ACHN (cell line): ENCODE measurements at regions not wholly inside any gene's neighbourhood (a gene's known extent, or its start where the extent isn't known, plus 50 kb on each side); places are given as distances from the start of the nearest gene placed in this dataset.
"Not testable (repeated sequence)": the region's sequence is repeated elsewhere in the genome, so short reads cannot be mapped to it uniquely, and the experiment has no call there.

Experiments used
- DNase-seq: peaks from one replicate; pipeline ENCODE4 v3.0.0-alpha.2; 2015
- in situ Hi-C: cut with HindIII; loops from 2 replicates; pipeline ENCODE4 v1.10.0; 2017; ENCODE audit warnings: low sequenced_read_pairs, low pct_ligation_motif_present, low pct_unique_long_range_greater_than_20kb

GRCh38 chrX:130545796-130546195, 144.0 kb downstream of the RBMX2 start:
- DNase-seq = no peak
- in situ Hi-C loops = no loop called here

- in situ Hi-C loops = not testable (repeated sequence)
- DNase-seq = peak; percentile 40
Measured at GRCh38 chrX:130549382-130549781, 147.6 kb downstream of the RBMX2 start.

DNA sequence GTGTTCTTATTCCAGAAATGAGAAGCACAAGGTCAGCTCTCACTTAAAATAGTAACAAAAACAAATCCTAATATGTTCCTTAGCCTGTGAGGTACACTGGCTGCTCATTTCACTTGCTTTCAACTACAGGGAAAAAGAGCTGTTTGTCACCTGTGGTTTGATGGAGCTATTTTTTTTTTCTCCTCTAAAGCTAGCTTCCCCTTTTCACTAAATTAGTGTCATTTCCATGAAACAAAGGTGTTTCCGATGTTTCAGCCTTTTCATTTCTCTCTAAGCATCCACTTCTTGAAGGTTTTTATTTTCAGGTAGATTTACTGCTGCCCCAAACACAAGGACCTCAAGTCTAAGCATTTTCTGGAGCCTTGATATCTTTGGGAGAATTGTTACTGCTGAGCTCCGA, 148.6 kb downstream of the RBMX2 start:
- no peak for DNase-seq
- in situ Hi-C loops = loop anchor here (25.0 kb wide), 1 partner anchor 362 kb away; the partner anchor contains the start of gene ENOX2

- in situ Hi-C loops = loop anchor here (25.0 kb wide), 1 partner anchor 360 kb away; the partner anchor contains the start of gene ENOX2
- DNase-seq = no peak
Measured at GRCh38 chrX:130552444-130553073, 150.8 kb downstream of the RBMX2 start.

GRCh38 chrX:130555341-130555740, 153.6 kb downstream of the RBMX2 start:
- no peak for DNase-seq
- in situ Hi-C loops = loop anchor here (25.0 kb wide), 1 partner anchor 357 kb away; the partner anchor contains the start of gene ENOX2

DNA sequence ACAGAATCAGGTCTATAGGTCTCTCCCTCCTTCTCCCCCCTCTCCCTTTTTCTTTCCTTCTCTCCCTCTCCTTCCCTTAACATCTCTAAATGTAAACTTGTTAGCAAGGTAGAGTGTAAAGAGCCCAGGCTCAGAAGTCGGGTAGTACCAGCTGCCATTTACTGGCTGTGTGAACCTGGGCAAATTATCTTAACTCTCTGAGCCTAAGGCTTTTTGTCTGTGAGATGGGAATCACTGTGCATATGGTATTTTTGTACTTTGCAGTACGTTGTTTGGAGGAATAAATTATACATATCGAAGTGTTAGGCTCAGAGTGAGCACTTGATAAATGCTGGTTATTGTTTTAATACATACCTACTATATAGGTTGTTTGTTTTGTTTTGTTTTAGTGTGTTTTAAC, 154.0 kb downstream of the RBMX2 start:
- no peak for DNase-seq
- in situ Hi-C loops = loop anchor here (25.0 kb wide), 1 partner anchor 357 kb away; the partner anchor contains the start of gene ENOX2

GRCh38 chrX:130556951-130557350, 155.2 kb downstream of the RBMX2 start:
- in situ Hi-C loops = loop anchor here (25.0 kb wide), 1 partner anchor 355 kb away; the partner anchor contains the start of gene ENOX2
- no peak for DNase-seq

GRCh38 chrX:130560544-130560943, 158.8 kb downstream of the RBMX2 start:
- in situ Hi-C loops = loop anchor here (25.0 kb wide), 1 partner anchor 352 kb away; the partner anchor contains the start of gene ENOX2
- DNase-seq = peak; percentile 2

- DNase-seq = no peak
Measured at GRCh38 chrX:130561930-130562329, 160.1 kb downstream of the RBMX2 start.

GRCh38 chrX:130563476-130563875, 161.7 kb downstream of the RBMX2 start:
- in situ Hi-C loops = loop anchor here (25.0 kb wide), 1 partner anchor 349 kb away; the partner anchor contains the start of gene ENOX2
- peak; percentile 17 for DNase-seq

More at GRCh38 chrX:130561930-130562329, 160.1 kb downstream of the RBMX2 start:
- in situ Hi-C loops = loop anchor here (25.0 kb wide), 1 partner anchor 350 kb away; the partner anchor contains the start of gene ENOX2

- DNase-seq = no peak
- in situ Hi-C loops = loop anchor here (25.0 kb wide), 1 partner anchor 346 kb away; the partner anchor contains the start of gene ENOX2
Measured at GRCh38 chrX:130566028-130566683, 164.4 kb downstream of the RBMX2 start.

GRCh38 chrX:130573030-130573429, 171.2 kb downstream of the RBMX2 start:
- in situ Hi-C loops = loop anchor here (25.0 kb wide), 1 partner anchor 339 kb away; the partner anchor contains the start of gene ENOX2

More at GRCh38 chrX:130573030-130573429, 171.2 kb downstream of the RBMX2 start:
- not testable (repeated sequence) for DNase-seq
